ENCODE measurements at regions not wholly inside any gene's neighbourhood (a gene's known extent, or its start where the extent isn't known, plus 50 kb on each side); places are given as distances from the start of the nearest gene placed in this dataset.

DNA sequence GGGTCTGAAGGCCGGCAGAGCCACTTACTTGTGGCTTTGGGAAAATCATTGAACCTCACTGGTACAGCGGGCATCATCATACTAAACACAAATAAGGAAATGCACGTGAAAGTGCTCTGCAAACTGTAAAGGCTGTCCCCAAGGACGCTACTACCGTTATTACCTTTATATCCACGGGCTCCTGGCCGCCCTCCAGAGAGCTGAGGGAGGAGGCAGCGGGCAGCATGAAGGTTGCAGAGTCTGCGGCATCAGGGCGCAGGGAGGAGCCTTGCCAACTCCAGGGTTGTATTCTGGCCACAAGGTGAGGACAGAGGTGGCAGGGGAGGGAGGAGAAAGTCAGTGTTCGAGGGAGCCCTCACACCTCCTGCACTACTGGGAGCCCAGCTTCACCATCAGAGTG, 68.3 kb upstream of the GCSH start:
- H3K27me3 Mint-ChIP-seq (ENCODE audit: insufficient read depth, low read depth, poor library complexity): peaks cover 15% of the 10 kb centered on the region
- peaks cover 4% of the 10 kb centered on the region; the same call in 2 of the 3 replicates for H3K9me3 Mint-ChIP-seq
- H3K27me3 ChIP-seq (ENCODE audit: insufficient read depth): no peaks in the 10 kb centered on the region
- H3K27ac ChIP-seq (ENCODE audit: low read depth): no peak overlapping the region
- H3K36me3 Mint-ChIP-seq (ENCODE audit: low read depth): no peaks in the 10 kb centered on the region
- H3K36me3 ChIP-seq (ENCODE audit: insufficient read depth): no peaks in the 10 kb centered on the region
- no peak for ATAC-seq
- no peak overlapping the region for H2AFZ ChIP-seq
- no peaks in the 10 kb centered on the region for H3K4me1 Mint-ChIP-seq
- H3K4me3 Mint-ChIP-seq: no peak overlapping the region
- DNase-seq (ENCODE audit: low spot score): no peak
- no peaks in the 10 kb centered on the region for H3K4me1 ChIP-seq (ENCODE audit: insufficient read depth)
- no peaks in the 10 kb centered on the region for H3F3A ChIP-seq (replicated peaks; ENCODE audit: low read depth)
- no peak overlapping the region for H3K4me3 ChIP-seq
- H3K4me2 ChIP-seq: no peak overlapping the region
- TF ChIP-seq, protein P1, sequence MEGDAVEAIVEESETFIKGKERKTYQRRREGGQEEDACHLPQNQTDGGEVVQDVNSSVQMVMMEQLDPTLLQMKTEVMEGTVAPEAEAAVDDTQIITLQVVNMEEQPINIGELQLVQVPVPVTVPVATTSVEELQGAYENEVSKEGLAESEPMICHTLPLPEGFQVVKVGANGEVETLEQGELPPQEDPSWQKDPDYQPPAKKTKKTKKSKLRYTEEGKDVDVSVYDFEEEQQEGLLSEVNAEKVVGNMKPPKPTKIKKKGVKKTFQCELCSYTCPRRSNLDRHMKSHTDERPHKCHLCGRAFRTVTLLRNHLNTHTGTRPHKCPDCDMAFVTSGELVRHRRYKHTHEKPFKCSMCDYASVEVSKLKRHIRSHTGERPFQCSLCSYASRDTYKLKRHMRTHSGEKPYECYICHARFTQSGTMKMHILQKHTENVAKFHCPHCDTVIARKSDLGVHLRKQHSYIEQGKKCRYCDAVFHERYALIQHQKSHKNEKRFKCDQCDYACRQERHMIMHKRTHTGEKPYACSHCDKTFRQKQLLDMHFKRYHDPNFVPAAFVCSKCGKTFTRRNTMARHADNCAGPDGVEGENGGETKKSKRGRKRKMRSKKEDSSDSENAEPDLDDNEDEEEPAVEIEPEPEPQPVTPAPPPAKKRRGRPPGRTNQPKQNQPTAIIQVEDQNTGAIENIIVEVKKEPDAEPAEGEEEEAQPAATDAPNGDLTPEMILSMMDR (conservative IDR thresholded peaks at IDR 0.05; ENCODE audit: low read depth in 2 of 2): no peak
- TF ChIP-seq JUNB (IDR thresholded peaks at IDR 0.05; ENCODE audit: unreplicated experiment) (no peak), STAT1 (IDR thresholded peaks at IDR 0.05; ENCODE audit: unreplicated experiment) (no peak), EZH2 (IDR thresholded peaks at IDR 0.05; ENCODE audit: low read depth, unreplicated experiment) (no peak), ZNF331 (CRISPR knock-in tag; IDR thresholded peaks at IDR 0.05; ENCODE audit: low read depth) (no peak)
- H3K79me2 ChIP-seq (replicated peaks; ENCODE audit: insufficient read depth): no peaks in the 10 kb centered on the region
- no peak overlapping the region for H3K27ac Mint-ChIP-seq
- H3K9me2 ChIP-seq (ENCODE audit: insufficient read depth): no peaks in the 10 kb centered on the region
- H4K20me1 ChIP-seq (replicated peaks; ENCODE audit: insufficient read depth): no peaks in the 10 kb centered on the region

DNA sequence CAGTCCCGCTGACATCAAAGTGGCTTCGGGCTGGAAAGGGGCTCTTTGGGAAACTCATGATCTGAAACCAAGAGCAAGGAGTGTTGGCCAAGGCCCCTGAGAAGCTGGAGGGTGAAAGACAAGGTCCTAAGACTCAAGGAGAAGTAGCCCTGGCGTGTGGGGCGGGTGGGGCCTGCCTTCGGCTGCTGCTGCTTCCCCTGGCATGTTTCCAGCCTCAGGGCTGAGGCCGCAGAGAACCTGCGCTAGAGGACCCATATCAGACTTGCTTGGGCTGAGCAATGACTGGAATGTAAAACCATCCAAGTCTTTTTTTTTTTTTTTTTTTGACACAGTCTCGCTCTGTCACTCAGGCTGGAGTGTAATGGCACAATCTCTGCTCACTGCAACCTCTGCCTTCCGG, 67.5 kb upstream of the GCSH start:
- ATAC-seq: no peak
- H3K4me1 Mint-ChIP-seq: no peaks in the 10 kb centered on the region
- TF ChIP-seq EZH2 (IDR thresholded peaks at IDR 0.05; ENCODE audit: low read depth, unreplicated experiment) (no peak), POLR2AphosphoS5 (IDR thresholded peaks at IDR 0.05; ENCODE audit: low read depth) (no peak), ZNF114 (CRISPR knock-in tag; IDR thresholded peaks at IDR 0.05) (no peak), JUNB (IDR thresholded peaks at IDR 0.05; ENCODE audit: unreplicated experiment) (no peak)
- Histone ChIP-seq H3F3A (replicated peaks; ENCODE audit: low read depth) (no peaks in the 10 kb centered on the region), H3K4me1 (ENCODE audit: insufficient read depth) (no peaks in the 10 kb centered on the region), H3K9me2 (ENCODE audit: insufficient read depth) (no peaks in the 10 kb centered on the region), H3K27ac (ENCODE audit: low read depth) (no peak overlapping the region), H3K79me2 (replicated peaks; ENCODE audit: insufficient read depth) (no peaks in the 10 kb centered on the region), H3K4me2 (no peak overlapping the region), H3K27me3 (ENCODE audit: insufficient read depth) (no peaks in the 10 kb centered on the region), H3K36me3 (ENCODE audit: insufficient read depth) (no peaks in the 10 kb centered on the region), H4K20me1 (replicated peaks; ENCODE audit: insufficient read depth) (no peaks in the 10 kb centered on the region), H3K4me3 (no peak overlapping the region), H2AFZ (no peak overlapping the region)
- H3K4me3 Mint-ChIP-seq: no peak overlapping the region
- H3K27ac Mint-ChIP-seq: no peak overlapping the region
- H3K36me3 Mint-ChIP-seq (ENCODE audit: low read depth): no peaks in the 10 kb centered on the region
- peaks cover 4% of the 10 kb centered on the region; the same call in 2 of the 3 replicates for H3K9me3 Mint-ChIP-seq
- H3K27me3 Mint-ChIP-seq (ENCODE audit: insufficient read depth, low read depth, poor library complexity): peaks cover 17% of the 10 kb centered on the region
- no peak for DNase-seq (ENCODE audit: low spot score)

DNA sequence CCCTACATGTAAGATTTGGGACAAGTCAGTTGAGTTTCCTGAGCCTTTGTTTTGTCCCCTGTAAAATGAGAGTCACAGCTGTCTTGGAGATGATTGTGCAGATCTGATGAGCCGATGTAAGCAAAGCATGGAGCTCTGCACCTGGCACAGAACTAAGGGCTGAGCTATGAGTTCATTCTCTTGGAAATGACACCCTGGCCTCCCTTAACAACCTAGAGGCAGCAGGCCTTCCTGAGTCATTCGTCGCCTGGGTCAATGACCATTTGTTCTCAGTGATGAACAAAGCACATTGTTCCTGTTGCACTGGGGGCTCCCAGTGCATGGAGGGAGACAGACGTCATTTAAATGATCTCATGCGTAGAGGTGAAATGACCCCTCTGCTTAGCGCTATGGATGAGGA, 62.8 kb upstream of the GCSH start:
- Histone ChIP-seq H3K4me1 (ENCODE audit: insufficient read depth) (no peaks in the 10 kb centered on the region), H3K9me2 (ENCODE audit: insufficient read depth) (no peaks in the 10 kb centered on the region), H3K4me2 (no peak overlapping the region), H3K4me3 (no peak overlapping the region), H2AFZ (no peak overlapping the region), H3K27ac (ENCODE audit: low read depth) (no peak overlapping the region), H3K27me3 (ENCODE audit: insufficient read depth) (no peaks in the 10 kb centered on the region), H3K36me3 (ENCODE audit: insufficient read depth) (no peaks in the 10 kb centered on the region), H4K20me1 (replicated peaks; ENCODE audit: insufficient read depth) (no peaks in the 10 kb centered on the region), H3F3A (replicated peaks; ENCODE audit: low read depth) (no peaks in the 10 kb centered on the region), H3K79me2 (replicated peaks; ENCODE audit: insufficient read depth) (no peaks in the 10 kb centered on the region)
- Mint-ChIP-seq H3K36me3 (ENCODE audit: low read depth) (no peaks in the 10 kb centered on the region), H3K4me3 (no peak overlapping the region), H3K27ac (no peak overlapping the region), H3K9me3 (peaks cover 4% of the 10 kb centered on the region; the same call in 2 of the 3 replicates), H3K27me3 (ENCODE audit: insufficient read depth, low read depth, poor library complexity) (peaks cover 8% of the 10 kb centered on the region), H3K4me1 (no peaks in the 10 kb centered on the region)
- DNase-seq (ENCODE audit: low spot score): no peak
- ATAC-seq: no peak
- TF ChIP-seq EZH2 (IDR thresholded peaks at IDR 0.05; ENCODE audit: low read depth, unreplicated experiment): no peak
- TF ChIP-seq, protein P2, sequence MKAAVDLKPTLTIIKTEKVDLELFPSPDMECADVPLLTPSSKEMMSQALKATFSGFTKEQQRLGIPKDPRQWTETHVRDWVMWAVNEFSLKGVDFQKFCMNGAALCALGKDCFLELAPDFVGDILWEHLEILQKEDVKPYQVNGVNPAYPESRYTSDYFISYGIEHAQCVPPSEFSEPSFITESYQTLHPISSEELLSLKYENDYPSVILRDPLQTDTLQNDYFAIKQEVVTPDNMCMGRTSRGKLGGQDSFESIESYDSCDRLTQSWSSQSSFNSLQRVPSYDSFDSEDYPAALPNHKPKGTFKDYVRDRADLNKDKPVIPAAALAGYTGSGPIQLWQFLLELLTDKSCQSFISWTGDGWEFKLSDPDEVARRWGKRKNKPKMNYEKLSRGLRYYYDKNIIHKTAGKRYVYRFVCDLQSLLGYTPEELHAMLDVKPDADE (IDR thresholded peaks at IDR 0.05): no peak
- TF ChIP-seq, protein P3, sequence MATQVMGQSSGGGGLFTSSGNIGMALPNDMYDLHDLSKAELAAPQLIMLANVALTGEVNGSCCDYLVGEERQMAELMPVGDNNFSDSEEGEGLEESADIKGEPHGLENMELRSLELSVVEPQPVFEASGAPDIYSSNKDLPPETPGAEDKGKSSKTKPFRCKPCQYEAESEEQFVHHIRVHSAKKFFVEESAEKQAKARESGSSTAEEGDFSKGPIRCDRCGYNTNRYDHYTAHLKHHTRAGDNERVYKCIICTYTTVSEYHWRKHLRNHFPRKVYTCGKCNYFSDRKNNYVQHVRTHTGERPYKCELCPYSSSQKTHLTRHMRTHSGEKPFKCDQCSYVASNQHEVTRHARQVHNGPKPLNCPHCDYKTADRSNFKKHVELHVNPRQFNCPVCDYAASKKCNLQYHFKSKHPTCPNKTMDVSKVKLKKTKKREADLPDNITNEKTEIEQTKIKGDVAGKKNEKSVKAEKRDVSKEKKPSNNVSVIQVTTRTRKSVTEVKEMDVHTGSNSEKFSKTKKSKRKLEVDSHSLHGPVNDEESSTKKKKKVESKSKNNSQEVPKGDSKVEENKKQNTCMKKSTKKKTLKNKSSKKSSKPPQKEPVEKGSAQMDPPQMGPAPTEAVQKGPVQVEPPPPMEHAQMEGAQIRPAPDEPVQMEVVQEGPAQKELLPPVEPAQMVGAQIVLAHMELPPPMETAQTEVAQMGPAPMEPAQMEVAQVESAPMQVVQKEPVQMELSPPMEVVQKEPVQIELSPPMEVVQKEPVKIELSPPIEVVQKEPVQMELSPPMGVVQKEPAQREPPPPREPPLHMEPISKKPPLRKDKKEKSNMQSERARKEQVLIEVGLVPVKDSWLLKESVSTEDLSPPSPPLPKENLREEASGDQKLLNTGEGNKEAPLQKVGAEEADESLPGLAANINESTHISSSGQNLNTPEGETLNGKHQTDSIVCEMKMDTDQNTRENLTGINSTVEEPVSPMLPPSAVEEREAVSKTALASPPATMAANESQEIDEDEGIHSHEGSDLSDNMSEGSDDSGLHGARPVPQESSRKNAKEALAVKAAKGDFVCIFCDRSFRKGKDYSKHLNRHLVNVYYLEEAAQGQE (IDR thresholded peaks at IDR 0.05; ENCODE audit: unreplicated experiment): no peak
- TF ChIP-seq ZNF114 (CRISPR knock-in tag; IDR thresholded peaks at IDR 0.05): no peak
- no peak for TF ChIP-seq POLR2AphosphoS5 (IDR thresholded peaks at IDR 0.05; ENCODE audit: low read depth)
